ENCODE measurements at regions not wholly inside any gene's neighbourhood (a gene's known extent, or its start where the extent isn't known, plus 50 kb on each side); places are given as distances from the start of the nearest gene placed in this dataset.

DNA sequence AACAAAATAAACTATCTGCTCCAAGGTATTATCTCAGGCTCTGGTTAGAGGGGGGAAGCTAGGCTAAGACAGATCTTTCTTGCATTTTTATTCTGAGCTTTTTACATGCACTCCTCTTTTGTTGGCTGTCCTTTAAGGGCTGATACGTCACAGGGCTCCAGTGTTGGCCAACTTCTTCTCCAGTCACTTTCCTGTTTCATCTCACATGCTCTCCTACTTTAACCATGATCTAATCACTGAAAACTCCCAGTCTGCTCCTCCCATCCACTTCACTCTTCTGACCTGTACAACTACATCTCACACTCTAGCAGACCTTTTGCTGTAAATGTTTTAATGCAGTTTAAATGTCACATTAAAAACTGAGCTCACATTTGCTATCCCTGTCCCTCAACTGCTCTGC lies 510.0 kb upstream of the KLF12 start:
- DNase-seq, result no peak

- no peak for DNase-seq
These were observed 507.4 kb upstream of the KLF12 start for GRCh38 chr13:74641586-74641985.

GRCh38 chr13:74633734-74634133 lies 499.5 kb upstream of the KLF12 start:
- no peak for DNase-seq

DNA sequence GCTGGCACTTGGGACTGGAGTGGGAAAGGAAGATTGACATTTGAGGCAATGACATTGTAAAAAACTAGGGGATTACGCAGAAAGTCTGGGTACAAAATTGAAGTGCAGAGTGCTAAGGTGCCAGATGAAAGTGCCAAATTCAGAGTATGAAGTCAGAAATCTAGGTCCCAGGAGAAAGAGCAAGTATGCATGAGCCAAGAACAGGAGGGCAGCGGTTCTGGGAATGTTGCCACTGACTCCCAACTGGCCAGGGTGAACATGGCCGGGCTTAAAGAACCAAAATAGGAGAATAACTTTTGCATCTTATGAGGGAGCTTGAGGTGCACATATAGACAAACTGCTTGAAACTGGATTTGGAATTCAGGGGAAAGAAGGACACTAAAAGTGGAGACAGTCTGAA lies 495.8 kb upstream of the KLF12 start:
- DNase-seq, result no peak

- DNase-seq, result no peak
These were observed 491.3 kb upstream of the KLF12 start for GRCh38 chr13:74625541-74625940.

GRCh38 chr13:74623761-74624160 lies 489.6 kb upstream of the KLF12 start:
- DNase-seq, result no peak

- no peak for DNase-seq
These were observed 488.1 kb upstream of the KLF12 start for GRCh38 chr13:74622284-74622683.

DNA sequence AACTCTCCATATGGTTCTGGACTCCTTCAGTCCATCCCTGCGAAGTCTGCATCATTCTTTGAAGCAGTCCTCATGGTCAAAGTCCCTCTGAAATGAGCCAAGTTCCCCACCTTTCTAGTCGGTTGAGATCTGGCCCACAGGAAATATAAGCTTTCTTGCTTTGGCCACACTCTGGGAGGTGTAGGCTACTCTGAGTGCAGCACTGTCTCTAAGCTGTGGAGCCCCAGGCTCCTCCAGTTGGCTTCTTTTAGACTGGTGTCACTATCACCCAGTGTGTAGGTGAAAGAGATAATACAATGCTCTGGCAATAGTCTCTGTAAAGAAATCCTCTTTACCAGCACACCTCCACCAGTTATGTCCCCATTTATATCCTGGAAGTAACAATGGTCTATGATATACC lies 486.5 kb upstream of the KLF12 start:
- no peak for DNase-seq

- no peak for DNase-seq
These were observed 486.1 kb upstream of the KLF12 start for GRCh38 chr13:74620308-74620707.

- no peak for DNase-seq
These were observed 463.3 kb upstream of the KLF12 start for GRCh38 chr13:74597526-74597925.

GRCh38 chr13:74596691-74597090 lies 462.5 kb upstream of the KLF12 start:
- DNase-seq, result no peak

DNA sequence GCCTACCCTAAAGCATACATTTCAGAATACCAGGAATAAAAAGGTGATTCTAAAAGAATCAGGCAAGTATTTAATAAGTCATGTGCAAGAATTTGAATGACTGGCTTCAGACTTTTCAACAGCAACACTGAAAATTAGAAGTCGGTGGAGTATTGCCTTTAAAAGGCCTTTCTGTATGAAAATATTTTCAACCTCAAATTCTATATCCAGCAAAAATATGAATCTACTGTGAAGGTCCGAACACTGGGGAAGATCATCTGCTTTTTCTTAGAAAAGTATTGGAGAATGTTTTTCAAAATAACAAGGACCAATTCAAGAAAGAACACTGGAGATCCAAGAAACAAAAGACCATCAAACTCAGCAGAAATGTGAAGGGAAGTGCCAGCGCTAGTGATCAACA lies 459.5 kb upstream of the KLF12 start:
- no peak for DNase-seq

- DNase-seq, result no peak
These were observed 452.6 kb upstream of the KLF12 start for GRCh38 chr13:74586847-74587246.

DNA sequence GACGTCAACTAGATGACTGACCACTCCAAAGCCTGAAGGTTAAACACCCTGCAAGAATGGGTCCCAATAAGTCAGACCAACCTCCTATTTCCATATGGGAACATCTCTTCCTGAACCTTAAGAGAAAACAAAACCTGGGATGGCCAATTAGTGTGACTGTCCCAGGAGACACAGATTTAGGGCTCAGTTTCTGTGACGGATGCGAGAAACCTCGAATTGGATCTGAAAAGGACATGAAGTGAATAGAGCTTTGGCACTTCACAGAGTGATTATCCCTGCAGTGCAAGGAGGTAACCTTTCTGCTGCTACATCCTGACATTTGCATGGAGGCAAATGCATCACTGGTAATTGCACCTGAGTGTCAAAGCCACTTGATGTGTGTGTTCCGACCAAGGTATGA lies 442.2 kb upstream of the KLF12 start:
- DNase-seq, result no peak

GRCh38 chr13:74575729-74576125 lies 441.5 kb upstream of the KLF12 start:
- peak; percentile 33 to 44 for DNase-seq

- DNase-seq, result no peak
These were observed 440.9 kb upstream of the KLF12 start for GRCh38 chr13:74574964-74575728.

- DNase-seq, result peak in 1 of 2 donors; percentile 30
These were observed 439.4 kb upstream of the KLF12 start for GRCh38 chr13:74573654-74574053.

GRCh38 chr13:74571811-74572210 lies 437.6 kb upstream of the KLF12 start:
- no peak for DNase-seq

DNA sequence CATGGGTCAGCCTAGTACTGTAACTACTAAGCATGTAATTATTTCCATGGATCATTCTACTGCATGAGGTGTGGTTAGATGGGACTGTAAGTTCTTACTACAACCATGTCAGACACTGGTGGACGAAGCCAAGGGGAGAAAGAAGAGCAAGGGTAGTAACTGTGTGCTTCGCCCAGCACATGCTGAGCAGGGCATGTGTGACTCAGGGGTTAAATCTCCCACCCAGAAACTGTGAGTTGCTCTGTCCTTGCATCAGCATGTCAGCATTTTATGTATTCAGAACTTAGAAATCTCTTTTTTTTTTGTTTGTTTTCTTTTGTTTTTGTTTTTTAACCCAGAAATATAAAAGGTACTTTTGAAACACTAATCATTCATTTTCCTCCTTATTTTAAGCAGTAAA lies 436.6 kb upstream of the KLF12 start:
- no peak for DNase-seq

DNA sequence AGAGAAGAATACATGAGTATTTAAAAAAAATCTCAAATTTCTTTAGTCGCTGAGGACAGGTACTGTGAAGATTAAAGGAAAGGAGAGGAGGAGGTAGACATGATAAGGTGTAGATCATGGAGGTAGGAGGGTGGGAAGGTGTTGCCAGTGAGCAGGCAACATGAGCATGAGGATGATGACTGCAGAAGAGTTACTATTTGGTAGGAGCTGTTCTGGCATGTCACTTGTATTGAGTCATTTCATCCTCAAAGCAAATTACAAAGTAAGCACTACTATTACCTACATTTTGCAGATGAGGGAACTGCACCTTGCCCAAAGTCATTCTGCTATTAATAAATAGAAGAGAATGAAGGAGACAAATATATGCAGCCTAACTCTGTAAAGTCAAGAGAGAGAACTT lies 435.8 kb upstream of the KLF12 start:
- no peak for DNase-seq

DNA sequence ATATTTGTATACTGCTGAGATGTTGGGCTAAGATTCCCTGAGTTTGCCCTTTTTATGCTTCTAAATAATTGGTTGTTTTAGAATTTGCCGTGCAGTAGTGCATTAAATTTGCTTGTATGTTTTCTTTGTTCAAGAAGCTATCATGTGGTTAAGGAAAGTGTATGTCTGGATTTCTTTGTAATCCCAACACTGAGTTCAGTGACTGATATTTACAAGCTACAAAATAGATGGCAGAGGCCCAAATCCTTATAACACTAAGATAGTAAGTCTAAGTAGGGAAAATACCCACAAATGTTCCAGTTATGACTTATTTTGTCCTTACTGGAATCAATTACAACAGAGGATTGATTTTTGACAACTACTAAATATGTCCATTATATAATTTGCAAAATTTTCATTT lies 435.0 kb upstream of the KLF12 start:
- no peak for DNase-seq

- no peak for DNase-seq
These were observed 433.3 kb upstream of the KLF12 start for GRCh38 chr13:74567485-74567884.

- no peak for DNase-seq
These were observed 428.2 kb upstream of the KLF12 start for GRCh38 chr13:74562381-74562780.

GRCh38 chr13:74561155-74561554 lies 427.0 kb upstream of the KLF12 start:
- no peak for DNase-seq

DNA sequence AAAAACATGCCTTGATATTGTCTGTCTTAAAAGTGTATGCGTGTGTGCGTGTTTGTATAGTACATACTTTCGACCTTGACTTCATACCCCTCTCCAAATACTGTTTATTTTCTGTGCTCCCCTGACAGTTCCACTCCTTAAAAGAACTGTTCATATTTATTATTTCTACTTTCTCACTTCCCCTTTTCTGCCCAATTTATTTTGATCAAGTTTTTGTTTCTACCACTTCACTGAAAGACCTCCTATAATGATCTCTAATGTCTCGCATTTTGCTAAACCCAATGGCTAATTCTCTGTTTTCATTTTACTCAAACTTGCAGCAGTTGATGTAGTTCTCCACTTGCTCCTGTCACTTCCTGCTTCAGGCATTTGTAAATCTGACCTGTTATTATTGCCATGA lies 426.1 kb upstream of the KLF12 start:
- no peak for DNase-seq
